D721Med (cell line): ENCODE measurements at regions not wholly inside any gene's neighbourhood (a gene's known extent, or its start where the extent isn't known, plus 50 kb on each side); places are given as distances from the start of the nearest gene placed in this dataset.
"Not testable (repeated sequence)": the region's sequence is repeated elsewhere in the genome, so short reads cannot be mapped to it uniquely, and the experiment has no call there.

Experiments used
- DNase-seq: peaks from one replicate; pipeline ENCODE4 v3.0.0; 2011; ENCODE audit warnings: low spot score; ENCODE audit not compliant: insufficient read length
- FAIRE-seq: peaks from 2 replicates; lab custom pipeline; 2011; peaks lifted over from hg19 to GRCh38; lab: Jason Lieb, UNC
- CTCF ChIP-seq: IDR thresholded peaks from 2 replicates; pipeline ENCODE4 v1.5.1; 2012; ENCODE audit warnings: mild to moderate bottlenecking, control low read depth; ENCODE audit not compliant: insufficient read depth; ENCODE audit errors: missing control alignments

- TF ChIP-seq CTCF: no peak
- DNase-seq (no peak), FAIRE-seq (no peak)
These were observed 209.5 kb upstream of the RGS17 start for GRCh38 chr6:153340568-153340967.

- DNase-seq (no peak), FAIRE-seq (no peak)
- TF ChIP-seq CTCF: no peak
These were observed 203.0 kb upstream of the RGS17 start for GRCh38 chr6:153334121-153334520.

GRCh38 chr6:153331221-153331620 is 200.1 kb upstream of the RGS17 start:
- not testable (repeated sequence) for DNase-seq, FAIRE-seq

GRCh38 chr6:153328194-153328593 is 197.1 kb upstream of the RGS17 start:
- TF ChIP-seq CTCF: no peak
- no peak for FAIRE-seq

GRCh38 chr6:153325661-153326060 is 194.6 kb upstream of the RGS17 start:
- FAIRE-seq: no peak
- TF ChIP-seq CTCF: no peak
- no peak for DNase-seq

More at GRCh38 chr6:153328194-153328593, 197.1 kb upstream of the RGS17 start:
- DNase-seq: no peak

GRCh38 chr6:153312634-153313033 is 181.6 kb upstream of the RGS17 start:
- no peak for DNase-seq
- TF ChIP-seq CTCF: peak; percentile 74
- peak; percentile 87 for FAIRE-seq

GRCh38 chr6:153309651-153310050 is 178.6 kb upstream of the RGS17 start:
- FAIRE-seq (peak; percentile 61), DNase-seq (no peak)
- TF ChIP-seq CTCF: no peak

- DNase-seq: no peak
- no peak for FAIRE-seq
- TF ChIP-seq CTCF: no peak
These were observed 171.1 kb upstream of the RGS17 start for GRCh38 chr6:153302133-153302532.
